ENCODE measurements at regions not wholly inside any gene's neighbourhood (a gene's known extent, or its start where the extent isn't known, plus 50 kb on each side); places are given as distances from the start of the nearest gene placed in this dataset.
"Not testable (repeated sequence)": the region's sequence is repeated elsewhere in the genome, so short reads cannot be mapped to it uniquely, and the experiment has no call there.

DNA sequence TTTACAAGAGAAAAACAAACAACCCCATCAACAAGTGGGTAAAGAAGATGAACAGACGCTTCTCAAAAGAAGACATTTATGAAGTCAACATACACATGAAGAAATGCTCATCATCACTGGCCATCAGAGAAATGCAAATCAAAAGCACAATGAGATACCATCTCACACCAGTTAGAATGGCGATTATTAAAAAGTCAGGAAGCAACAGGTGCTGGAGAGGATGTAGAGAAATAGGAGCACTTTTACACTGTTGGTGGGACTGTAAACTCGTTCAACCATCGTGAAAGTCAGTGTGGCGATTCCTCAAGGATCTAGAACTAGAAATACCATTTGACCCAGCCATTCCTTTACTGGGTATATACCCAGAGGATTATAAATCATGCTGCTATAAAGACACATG, 137.3 kb downstream of the MAGEE1 start:
- TF ChIP-seq, protein P1, sequence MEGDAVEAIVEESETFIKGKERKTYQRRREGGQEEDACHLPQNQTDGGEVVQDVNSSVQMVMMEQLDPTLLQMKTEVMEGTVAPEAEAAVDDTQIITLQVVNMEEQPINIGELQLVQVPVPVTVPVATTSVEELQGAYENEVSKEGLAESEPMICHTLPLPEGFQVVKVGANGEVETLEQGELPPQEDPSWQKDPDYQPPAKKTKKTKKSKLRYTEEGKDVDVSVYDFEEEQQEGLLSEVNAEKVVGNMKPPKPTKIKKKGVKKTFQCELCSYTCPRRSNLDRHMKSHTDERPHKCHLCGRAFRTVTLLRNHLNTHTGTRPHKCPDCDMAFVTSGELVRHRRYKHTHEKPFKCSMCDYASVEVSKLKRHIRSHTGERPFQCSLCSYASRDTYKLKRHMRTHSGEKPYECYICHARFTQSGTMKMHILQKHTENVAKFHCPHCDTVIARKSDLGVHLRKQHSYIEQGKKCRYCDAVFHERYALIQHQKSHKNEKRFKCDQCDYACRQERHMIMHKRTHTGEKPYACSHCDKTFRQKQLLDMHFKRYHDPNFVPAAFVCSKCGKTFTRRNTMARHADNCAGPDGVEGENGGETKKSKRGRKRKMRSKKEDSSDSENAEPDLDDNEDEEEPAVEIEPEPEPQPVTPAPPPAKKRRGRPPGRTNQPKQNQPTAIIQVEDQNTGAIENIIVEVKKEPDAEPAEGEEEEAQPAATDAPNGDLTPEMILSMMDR (IDR thresholded peaks at IDR 0.05), result not testable (repeated sequence)
- not testable (repeated sequence) for TF ChIP-seq ZFX (IDR thresholded peaks at IDR 0.05; ENCODE audit: borderline replicate concordance)
